Astrocyte of the spinal cord (primary cell): ENCODE measurements at regions not wholly inside any gene's neighbourhood (a gene's known extent, or its start where the extent isn't known, plus 50 kb on each side); places are given as distances from the start of the nearest gene placed in this dataset.
"Not testable (repeated sequence)": the region's sequence is repeated elsewhere in the genome, so short reads cannot be mapped to it uniquely, and the experiment has no call there.

Experiments
- DNase-seq: peaks from one replicate; pipeline ENCODE4 v3.0.0; 2011; ENCODE audit warnings: low read depth, low spot score
- H3K4me3 ChIP-seq: 2 replicates; pipeline ENCODE4 v1.5.1; 2011; ENCODE audit warnings: low read depth, mild to moderate bottlenecking, low read length, moderate library complexity
- CTCF ChIP-seq: IDR thresholded peaks from 2 replicates; pipeline ENCODE4 v1.5.1; 2012; ENCODE audit warnings: low read depth, mild to moderate bottlenecking, low read length, inconsistent platforms
- in situ Hi-C: cut with HindIII; loops from 2 replicates; pipeline ENCODE4 v1.10.0; 2017; ENCODE audit warnings: low sequenced_read_pairs

DNA sequence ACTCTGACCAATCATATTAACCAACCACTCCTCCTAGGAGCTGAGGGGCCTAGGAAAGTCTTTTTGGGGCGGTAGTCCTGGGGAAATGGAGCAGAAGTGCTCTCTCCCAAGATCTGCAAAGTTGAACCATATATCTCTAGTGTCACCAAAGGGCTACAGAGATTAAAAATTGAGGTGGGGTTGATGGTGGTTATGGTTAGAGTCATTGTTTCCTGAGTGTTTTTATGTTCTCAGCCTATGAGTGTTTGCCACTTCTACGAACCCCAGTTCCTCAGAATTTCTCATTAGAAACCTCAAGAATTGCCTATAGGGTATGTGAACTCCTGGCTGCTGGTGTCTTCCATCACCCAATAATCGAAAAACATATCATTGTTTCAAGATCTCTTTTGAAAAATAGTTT, 217.8 kb downstream of the CDRT15L2 start:
- no peak for DNase-seq
- in situ Hi-C loops, result no loop called here
- no peak for TF ChIP-seq CTCF
- no peak overlapping the region for H3K4me3 ChIP-seq

GRCh38 chr17:20800146-20800545, 220.6 kb downstream of the CDRT15L2 start:
- no peak for DNase-seq
- in situ Hi-C loops, result no loop called here
- TF ChIP-seq CTCF, result no peak
- no peak overlapping the region for H3K4me3 ChIP-seq

GRCh38 chr17:20805751-20806150, 226.2 kb downstream of the CDRT15L2 start:
- H3K4me3 ChIP-seq, result no peak overlapping the region
- DNase-seq, result no peak
- in situ Hi-C loops, result no loop called here
- no peak for TF ChIP-seq CTCF

DNA sequence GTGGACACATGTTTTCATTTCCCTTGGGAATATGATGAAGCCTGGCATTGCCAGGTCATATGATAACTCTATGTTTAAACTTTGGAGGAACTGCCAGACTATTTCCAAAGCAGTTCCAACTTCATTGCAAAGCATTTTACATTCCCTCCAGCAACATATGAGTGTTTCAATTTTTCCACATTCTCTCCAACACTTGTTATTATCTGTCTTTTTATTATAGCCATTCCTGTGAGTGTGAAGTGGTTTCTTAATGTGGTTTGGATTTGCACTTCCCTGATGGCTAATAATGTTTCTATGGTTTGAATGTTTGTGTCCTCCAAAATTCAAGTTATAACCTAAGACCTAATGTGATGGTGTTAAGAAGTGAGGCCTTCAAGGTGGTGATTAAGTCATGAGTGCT, 228.0 kb downstream of the CDRT15L2 start:
- DNase-seq, H3K4me3 ChIP-seq, in situ Hi-C loops: not testable (repeated sequence)

- DNase-seq, H3K4me3 ChIP-seq, in situ Hi-C loops: not testable (repeated sequence)
Measured at GRCh38 chr17:20815410-20815809, 227.4 kb downstream of the USP22 start.

GRCh38 chr17:20823905-20824304, 218.9 kb downstream of the USP22 start:
- in situ Hi-C loops, result no loop called here
- no peak for DNase-seq
- TF ChIP-seq CTCF, result no peak
- H3K4me3 ChIP-seq, result no peak overlapping the region

- in situ Hi-C loops, result no loop called here
- no peak for DNase-seq
- no peak overlapping the region for H3K4me3 ChIP-seq
- no peak for TF ChIP-seq CTCF
Measured at GRCh38 chr17:20825539-20825938, 217.3 kb downstream of the USP22 start.

DNA sequence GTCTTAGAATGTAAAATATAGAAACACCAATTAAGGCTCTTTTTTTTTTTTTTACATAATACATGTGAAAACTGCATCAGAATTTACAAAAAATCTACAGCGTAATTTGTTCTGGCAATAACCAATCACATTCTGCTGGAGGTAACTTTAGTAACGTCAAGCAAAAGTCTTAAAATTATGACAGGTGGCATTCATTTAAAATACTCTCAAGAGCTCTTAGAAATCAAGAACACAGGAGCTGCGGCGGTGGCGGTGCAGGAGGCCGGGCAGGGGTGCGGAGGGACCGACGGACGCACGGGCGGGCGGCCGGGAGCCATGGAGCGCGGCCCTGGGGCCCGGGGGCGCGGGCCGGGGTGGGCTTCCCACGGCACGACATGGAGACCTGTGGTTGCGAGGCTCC, 202.4 kb downstream of the USP22 start:
- in situ Hi-C loops, H3K4me3 ChIP-seq, DNase-seq: not testable (repeated sequence)

GRCh38 chr17:20840987-20841865, 201.6 kb downstream of the USP22 start:
- H3K4me3 ChIP-seq, DNase-seq, in situ Hi-C loops: not testable (repeated sequence)

DNA sequence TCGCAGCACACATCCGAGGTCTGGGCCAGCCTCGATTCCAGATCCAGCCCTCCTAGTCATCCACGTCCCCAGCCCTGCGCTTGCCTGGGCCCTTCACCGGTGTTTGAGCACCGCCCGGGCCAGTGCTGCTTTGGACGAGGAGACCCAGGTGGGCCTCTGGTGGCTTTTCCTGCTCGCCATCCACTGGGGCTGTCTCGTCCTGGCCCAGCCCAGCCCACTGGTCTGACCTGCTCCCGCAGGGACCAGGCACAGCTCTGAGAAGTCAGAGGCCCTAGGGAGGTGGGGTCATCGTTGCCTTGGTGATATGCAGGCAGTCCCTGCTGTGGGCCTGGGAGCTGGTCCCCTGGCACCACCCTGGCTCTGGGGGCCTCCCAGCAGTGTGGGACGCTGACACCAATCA, 200.8 kb downstream of the USP22 start:
- DNase-seq, H3K4me3 ChIP-seq, in situ Hi-C loops: not testable (repeated sequence)

GRCh38 chr17:20843261-20843660, 199.6 kb downstream of the USP22 start:
- H3K4me3 ChIP-seq, in situ Hi-C loops: not testable (repeated sequence)

More at GRCh38 chr17:20843261-20843660, 199.6 kb downstream of the USP22 start:
- not testable (repeated sequence) for DNase-seq
